Fibroblast of gingiva (primary cell): ENCODE measurements at regions not wholly inside any gene's neighbourhood (a gene's known extent, or its start where the extent isn't known, plus 50 kb on each side); places are given as distances from the start of the nearest gene placed in this dataset.

Experiments used
- DNase-seq: peaks from one replicate; pipeline ENCODE4 v3.0.0-alpha.2; 2011; ENCODE audit warnings: low read depth

DNA sequence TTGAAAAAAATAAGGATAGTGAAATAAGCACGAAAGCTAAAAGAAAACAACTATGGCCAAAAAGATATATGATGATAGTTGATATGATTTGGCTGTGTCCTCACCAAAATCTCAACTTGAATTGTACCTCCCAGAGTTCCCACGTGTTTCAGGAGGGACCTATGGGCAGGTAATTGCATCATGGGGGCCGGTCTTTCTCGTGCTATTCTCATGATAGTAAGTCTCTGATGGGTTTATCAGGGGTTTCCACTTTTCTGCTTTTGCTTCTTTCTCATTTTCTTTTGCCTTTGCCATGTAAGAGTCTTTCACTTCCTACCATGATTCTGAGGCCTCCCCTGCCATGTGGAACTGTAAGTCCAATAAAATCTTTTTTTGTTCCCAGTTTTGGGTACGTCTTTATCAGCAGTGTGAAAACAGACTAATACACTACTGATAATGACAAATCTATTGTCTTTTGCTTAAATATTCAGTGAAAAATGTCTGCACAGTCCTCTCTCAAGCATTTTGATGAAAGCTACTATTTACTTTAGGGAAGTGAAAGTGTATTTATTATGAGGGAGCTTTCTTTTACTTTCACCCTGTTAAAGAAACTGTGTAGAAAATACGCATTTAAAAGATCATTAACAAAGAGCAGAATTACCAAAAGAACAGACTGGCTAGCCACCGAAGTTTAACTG is 389.1 kb downstream of the HTR1B start:
- DNase-seq, result no peak

GRCh38 chr6:77073410-77073760 is 389.9 kb downstream of the HTR1B start:
- DNase-seq, result no peak

DNA sequence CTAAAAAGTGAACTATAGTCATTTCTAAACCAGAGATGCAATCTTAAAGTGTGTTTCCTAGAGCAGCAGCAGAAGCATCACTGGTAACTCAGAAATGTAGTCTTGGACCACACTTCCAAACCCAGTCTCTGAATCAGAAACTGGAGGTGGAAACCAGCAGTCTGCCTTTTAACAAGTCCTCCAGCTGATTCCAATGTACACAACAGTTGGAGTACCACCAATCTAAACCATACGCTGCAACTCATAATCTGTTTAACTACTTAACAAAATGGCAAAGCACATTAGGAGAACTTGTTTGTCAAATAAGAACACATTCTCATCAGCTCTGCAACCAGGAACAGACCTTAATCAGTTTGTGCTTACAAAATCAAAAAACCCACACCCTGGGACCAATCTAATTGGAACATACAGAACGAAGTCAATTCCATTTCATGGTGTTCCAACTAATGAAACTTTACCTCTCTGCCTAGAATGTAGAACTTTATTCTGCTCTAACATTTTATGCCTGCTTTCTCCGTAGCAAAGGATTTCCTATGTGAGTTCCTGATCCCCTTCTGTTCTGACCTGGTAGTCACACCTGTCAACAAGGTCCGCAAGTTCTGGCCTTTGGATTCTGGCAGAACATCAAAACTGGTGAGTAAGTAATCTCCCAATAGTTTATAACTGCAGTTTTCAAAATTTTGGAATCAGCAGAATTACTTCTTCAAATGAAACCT is 390.4 kb downstream of the HTR1B start:
- no peak for DNase-seq

DNA sequence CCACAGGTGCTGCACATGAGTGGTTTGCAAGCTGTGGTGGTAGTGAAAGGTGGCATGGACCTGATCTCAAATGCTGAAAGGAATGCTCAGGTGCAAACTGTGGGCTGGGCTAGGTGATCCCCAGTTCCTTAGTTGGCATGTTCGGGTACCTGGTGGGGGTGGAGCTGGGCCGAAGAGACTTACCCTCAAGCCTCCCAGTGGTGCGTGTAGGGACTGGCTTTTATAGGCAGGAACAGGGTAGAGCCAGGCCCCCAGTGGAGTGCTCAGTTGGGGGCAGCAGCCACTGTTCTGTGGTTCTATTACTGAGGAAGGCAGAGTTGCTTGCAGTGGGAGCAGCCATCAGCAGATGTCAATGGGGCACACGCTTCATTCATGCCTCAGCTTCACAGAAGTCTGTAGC is 399.8 kb downstream of the HTR1B start:
- DNase-seq, result no peak

GRCh38 chr6:77055711-77056110 is 407.6 kb downstream of the HTR1B start:
- DNase-seq, result no peak

DNA sequence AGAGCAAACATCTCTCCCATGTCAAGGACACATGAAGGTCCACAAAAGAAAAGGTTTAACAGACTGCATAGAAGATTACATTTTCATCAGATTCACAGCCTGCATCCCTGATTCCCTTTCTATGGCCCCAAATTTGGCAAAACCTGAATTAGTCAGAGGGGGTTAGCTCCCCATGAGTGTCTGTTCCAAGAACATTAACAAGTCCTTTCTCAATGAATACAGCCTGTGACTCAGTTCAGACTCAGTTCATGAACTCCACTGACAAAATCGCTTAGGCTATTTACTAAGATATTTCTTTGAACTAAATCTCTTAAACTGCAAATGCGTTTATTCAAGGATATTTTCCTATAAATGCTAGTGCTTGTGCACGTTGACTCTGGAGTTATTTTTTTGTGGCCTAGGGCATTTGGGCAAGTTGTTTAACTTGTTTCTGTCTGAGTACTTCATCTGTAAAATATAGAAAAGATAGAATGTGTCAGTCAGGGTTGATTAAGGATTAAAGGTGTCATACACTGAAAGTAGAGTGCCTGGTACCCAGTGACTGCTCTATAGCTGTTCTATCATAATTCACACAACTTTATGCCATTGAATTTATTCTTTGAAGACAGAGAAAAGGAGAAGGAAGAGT is 422.6 kb downstream of the HTR1B start:
- DNase-seq, result no peak

- DNase-seq, result no peak
These were observed 424.5 kb downstream of the HTR1B start for GRCh38 chr6:77038807-77039206.

- DNase-seq, result no peak
These were observed 425.9 kb downstream of the HTR1B start for GRCh38 chr6:77037439-77037838.

DNA sequence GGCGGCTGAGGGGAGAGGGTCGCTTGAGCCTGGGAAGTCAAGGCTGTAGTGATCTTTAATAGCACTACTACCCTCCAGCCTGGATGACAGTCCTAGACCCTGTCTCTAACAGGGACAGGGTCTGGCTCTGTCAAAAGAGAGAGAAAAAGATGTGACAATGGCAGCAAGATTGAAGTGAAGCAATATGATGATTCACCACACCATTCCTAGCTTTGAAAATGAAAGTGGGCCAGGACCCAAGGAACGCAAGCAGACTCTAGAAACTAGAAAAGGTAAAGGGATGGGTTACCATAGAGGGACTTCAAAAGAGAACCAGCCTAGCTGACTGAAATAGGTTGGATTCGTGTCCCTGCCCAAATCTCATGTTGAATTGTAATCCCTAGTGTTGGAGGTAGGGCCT is 426.9 kb downstream of the HTR1B start:
- no peak for DNase-seq

GRCh38 chr6:77034161-77034560 is 429.1 kb downstream of the HTR1B start:
- peak; percentile 39 for DNase-seq

DNA sequence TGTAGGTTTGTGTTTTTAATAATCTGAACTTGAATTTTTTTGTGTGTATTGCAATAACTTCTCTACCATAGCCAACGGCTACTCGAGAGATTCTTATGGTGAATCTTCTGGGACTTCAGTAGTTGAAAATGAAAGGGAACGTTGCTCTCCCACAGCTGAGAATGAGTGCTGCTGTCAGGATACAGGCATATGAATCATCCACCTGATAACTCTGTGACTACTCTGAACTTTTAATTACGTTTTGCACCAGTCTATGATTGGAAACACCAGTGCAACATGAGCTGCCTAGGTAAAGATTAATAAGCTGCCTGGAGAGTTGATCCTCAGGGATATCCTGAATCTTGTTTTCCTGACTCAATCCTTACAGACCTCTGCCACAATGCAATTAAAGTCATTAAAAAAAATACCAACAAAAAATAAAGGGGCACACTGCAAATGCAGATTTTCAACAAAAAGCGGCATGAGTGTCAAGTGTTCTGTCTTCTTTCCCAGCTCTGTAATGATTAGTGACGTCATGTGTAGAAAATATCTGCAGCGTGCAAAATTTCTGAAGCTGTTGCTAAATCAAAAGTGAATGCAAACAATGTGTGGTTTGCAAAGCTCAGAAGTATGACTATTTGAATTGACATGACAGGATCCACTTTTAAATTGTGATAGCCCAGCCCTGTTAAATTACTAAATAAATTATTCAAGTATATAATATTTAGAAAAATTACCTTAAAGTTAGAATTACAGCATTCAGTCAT is 432.2 kb downstream of the HTR1B start:
- no peak for DNase-seq

DNA sequence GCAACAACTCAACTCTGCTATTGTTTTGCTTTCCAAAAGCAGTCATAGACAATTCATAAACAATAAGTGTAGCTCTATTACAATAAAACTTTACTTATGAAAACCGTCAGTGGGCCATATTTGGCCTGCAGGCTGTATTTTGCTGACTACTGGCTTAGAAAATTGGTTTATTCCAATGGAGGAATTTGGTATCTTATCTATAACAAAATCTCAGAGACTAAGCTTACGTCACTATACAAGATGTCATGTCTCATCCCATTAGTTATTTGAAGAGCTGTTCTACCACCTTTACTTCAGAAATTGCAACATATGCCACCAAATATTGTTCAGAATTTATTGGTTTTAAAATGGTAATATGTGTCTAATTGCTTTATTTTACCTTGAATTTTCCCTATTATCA is 436.9 kb downstream of the HTR1B start:
- DNase-seq, result no peak

DNA sequence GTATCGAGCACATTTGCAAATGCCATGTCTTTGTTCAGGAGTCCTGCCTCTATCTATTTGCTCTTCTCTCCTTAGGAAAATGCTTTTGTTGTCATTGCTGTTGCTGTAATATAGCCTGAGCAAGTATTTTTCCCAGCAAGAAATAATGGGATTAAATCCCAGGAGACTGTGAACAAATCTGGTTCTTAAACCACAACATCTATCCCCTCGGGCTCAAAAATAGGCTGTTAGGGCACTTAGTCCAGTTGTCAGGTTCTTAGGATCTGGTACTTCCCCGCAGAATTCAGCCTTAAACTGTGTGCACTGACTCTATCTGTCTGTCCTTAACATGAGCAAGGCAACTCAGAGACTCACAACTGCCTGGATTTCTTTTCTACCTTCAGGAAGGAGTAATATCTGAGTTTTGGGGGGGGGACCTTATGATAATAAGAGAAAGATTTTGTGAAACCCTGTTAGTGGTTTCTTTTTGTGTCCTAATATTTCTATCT is 437.5 kb downstream of the HTR1B start:
- DNase-seq, result no peak

- DNase-seq, result no peak
These were observed 441.5 kb downstream of the HTR1B start for GRCh38 chr6:77021778-77022177.

- DNase-seq, result no peak
These were observed 442.1 kb downstream of the HTR1B start for GRCh38 chr6:77021232-77021631.

GRCh38 chr6:77019081-77019480 is 444.2 kb downstream of the HTR1B start:
- DNase-seq, result no peak

- no peak for DNase-seq
These were observed 445.8 kb downstream of the HTR1B start for GRCh38 chr6:77017537-77017936.

DNA sequence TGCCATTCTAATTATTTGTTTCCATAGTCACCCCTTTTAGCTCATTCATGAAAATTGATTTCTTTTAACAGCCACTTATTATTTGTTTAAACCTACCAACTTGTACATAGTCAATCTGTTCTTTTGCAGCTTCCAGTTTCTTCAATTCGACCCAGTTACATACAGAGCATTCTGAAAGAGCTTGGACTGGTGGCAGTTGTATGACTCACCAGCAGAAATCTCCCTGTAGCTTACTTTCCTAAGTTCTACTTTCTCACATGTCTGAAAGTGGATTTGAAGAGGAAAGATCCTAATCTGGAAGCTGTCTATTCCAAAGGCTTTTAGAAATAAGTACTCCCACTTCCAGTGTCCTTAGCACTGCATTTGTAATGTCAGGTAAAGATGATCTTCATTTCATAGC is 447.9 kb downstream of the HTR1B start:
- no peak for DNase-seq

GRCh38 chr6:77011929-77012545 is 451.3 kb downstream of the HTR1B start:
- DNase-seq, result no peak

DNA sequence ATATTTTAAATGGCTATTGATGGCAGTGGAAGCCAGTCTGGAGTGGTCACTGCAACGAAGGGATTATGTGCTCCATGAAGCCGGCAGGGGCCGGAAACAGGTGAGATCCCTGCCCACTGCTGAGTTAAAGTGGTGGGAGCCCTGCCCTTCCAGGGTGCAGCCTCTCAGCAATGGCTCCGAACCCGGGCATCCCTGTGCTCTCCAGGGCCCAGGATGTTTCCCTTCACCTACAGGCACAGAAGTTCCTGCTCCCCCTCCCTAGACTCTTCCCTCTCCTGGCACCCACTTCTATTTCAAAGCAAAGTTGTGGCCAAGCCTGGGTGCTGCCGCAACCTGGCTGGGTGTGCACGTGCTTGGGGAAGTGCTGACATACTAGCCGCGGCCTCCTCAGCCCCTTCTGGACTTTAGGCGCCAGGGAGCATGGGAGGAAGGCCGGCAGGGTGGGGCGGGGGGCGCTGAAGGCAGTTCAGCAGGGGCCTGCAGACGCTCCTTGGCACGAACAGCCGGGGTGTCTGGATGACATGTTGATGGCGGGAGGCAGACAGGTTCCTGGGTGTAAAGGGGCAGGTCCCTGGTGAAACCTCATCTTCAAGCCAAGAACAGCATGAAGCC is 452.3 kb downstream of the HTR1B start:
- no peak for DNase-seq

- no peak for DNase-seq
These were observed 470.7 kb downstream of the HTR1B start for GRCh38 chr6:76992553-76992952.

DNA sequence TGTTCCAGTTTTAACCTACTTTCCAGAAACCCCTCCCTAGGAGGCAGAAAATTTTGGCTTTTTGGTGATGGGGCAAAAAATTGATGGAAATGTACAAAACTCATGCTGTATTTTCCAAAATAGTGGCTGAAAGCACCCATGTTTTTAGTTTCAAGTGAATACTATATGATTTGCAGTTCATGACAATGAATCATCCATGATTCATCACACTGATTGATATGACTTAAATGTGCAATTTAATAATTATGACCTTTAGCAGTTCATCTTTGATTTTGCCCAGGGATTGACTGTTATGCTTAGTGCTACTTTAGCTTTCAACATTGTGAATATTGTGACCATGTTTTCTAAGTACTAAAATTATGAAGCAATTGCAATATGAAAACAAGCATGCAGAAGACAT is 478.7 kb downstream of the HTR1B start:
- no peak for DNase-seq
